ENCODE measurements at regions not wholly inside any gene's neighbourhood (a gene's known extent, or its start where the extent isn't known, plus 50 kb on each side); places are given as distances from the start of the nearest gene placed in this dataset.

DNA sequence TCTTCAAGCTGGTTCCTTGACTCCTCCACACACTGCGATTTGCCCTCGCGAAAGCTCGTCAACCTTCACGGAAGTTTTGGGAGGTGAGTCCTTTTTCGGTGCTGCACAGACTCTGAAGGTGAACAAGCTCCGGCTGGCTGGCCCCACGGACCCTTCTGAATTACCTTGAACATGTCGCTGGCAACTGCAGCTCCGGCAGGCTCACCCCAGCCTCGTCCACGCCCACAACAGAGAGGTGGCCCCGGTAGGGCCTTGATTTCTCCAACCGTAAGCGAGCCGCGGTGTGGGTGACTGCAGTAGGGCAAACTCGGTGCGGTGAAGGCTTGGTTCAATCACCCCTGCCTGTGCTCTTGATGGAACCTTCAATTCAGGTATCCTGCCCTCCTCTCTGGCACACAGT, 1020.7 kb upstream of the GOT2 start:
- Histone ChIP-seq H3K27ac (ENCODE audit: low read depth in 2 of 2, low read length in 1 of 2) (no peak overlapping the region), H3K4me3 (ENCODE audit: low read depth in 2 of 2, low read length in 1 of 2) (no peak overlapping the region), H3F3A (replicated peaks; ENCODE audit: insufficient read depth) (no peaks in the 10 kb centered on the region), H3K9me2 (no peaks in the 10 kb centered on the region), H3K4me1 (ENCODE audit: control insufficient read depth in 1 of 2, insufficient read depth in 2 of 2, low read depth in 1 of 2, low read length in 1 of 2) (no peaks in the 10 kb centered on the region), H3K9me3 (no peaks in the 10 kb centered on the region), H3K27me3 (ENCODE audit: insufficient read depth) (no peaks in the 10 kb centered on the region), H4K20me1 (ENCODE audit: insufficient read depth) (no peaks in the 10 kb centered on the region), H3K79me2 (ENCODE audit: insufficient read depth) (no peaks in the 10 kb centered on the region), H2AFZ (ENCODE audit: low read depth) (no peak overlapping the region), H3K36me3 (replicated peaks in 1 of 2; ENCODE audit: control insufficient read depth in 1 of 2, insufficient read depth in 2 of 2, low read length in 1 of 2) (no peaks in the 10 kb centered on the region), H3K4me2 (no peak overlapping the region), H3K9ac (no peak overlapping the region)
- ChIA-PET POLR2A (no interaction called here), CTCF (no interaction called here)
- DNase-seq = no peak
- no peak for TF ChIP-seq RFX5 (IDR thresholded peaks at IDR 0.05; ENCODE audit: low read length)
- no peak for TF ChIP-seq FOXJ3 (CRISPR knock-in tag; IDR thresholded peaks at IDR 0.05)
- TF ChIP-seq RAD21 (IDR thresholded peaks at IDR 0.05; ENCODE audit: low read length) = no peak
- TF ChIP-seq EZH2phosphoT487 (IDR thresholded peaks at IDR 0.05; ENCODE audit: borderline replicate concordance, low read depth) = no peak
- TF ChIP-seq CHD2 (IDR thresholded peaks at IDR 0.05; ENCODE audit: low read length, partially characterized antibody) = no peak
- TF ChIP-seq TCF12 (IDR thresholded peaks at IDR 0.05) = no peak
- TF ChIP-seq SMC3 (IDR thresholded peaks at IDR 0.05; ENCODE audit: low read depth, low read length) = no peak
- TF ChIP-seq MEF2A (IDR thresholded peaks at IDR 0.05; ENCODE audit: borderline replicate concordance, low read depth) = no peak
- TF ChIP-seq, protein P1, sequence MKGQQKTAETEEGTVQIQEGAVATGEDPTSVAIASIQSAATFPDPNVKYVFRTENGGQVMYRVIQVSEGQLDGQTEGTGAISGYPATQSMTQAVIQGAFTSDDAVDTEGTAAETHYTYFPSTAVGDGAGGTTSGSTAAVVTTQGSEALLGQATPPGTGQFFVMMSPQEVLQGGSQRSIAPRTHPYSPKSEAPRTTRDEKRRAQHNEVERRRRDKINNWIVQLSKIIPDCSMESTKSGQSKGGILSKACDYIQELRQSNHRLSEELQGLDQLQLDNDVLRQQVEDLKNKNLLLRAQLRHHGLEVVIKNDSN (IDR thresholded peaks at IDR 0.05; ENCODE audit: borderline replicate concordance, low read depth) = no peak
- no peak for TF ChIP-seq RCOR1 (IDR thresholded peaks at IDR 0.05; ENCODE audit: low read length)
- no peak for TF ChIP-seq GATA2 (CRISPR knock-in tag; IDR thresholded peaks at IDR 0.05)
- TF ChIP-seq JUND (IDR thresholded peaks at IDR 0.05) = no peak
- TF ChIP-seq, protein P2, sequence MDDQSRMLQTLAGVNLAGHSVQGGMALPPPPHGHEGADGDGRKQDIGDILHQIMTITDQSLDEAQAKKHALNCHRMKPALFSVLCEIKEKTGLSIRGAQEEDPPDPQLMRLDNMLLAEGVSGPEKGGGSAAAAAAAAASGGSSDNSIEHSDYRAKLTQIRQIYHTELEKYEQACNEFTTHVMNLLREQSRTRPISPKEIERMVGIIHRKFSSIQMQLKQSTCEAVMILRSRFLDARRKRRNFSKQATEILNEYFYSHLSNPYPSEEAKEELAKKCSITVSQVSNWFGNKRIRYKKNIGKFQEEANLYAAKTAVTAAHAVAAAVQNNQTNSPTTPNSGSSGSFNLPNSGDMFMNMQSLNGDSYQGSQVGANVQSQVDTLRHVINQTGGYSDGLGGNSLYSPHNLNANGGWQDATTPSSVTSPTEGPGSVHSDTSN (IDR thresholded peaks at IDR 0.05) = no peak
- WGBS (ENCODE audit: low lambda C conversion rate) = 46% methylated on average over 14 of the region's 19 CpGs

DNA sequence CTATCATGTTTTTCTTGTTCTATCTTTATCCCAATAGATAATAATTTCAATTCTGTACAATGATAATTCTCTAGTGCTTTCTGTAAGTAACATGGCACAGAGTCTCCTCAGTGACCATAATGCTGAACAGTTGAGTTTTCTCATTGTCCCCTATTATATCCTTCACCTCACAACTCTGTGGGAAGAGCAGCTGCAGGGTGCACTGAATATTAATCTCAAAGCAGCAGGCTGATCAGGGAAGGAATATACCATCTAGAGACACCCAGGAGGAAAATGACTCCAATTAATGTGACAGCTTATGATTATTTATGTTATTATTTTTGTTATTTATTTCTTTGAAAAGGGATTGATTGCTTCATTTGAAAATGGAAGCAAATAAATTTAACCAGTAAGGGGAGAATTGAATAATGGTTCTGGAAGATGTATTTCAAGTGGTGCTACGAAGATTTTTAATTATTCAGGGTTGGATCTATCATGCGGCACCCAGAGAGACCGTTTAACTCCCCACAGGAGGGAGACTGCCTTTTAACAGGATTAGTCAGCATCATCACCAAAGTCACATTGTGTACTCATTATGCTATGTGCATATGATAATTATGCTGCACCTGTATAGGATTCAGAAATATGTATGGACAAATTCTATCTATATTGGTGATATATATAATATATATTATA, 1015.7 kb upstream of the GOT2 start:
- Histone ChIP-seq H3K9me2 (no peaks in the 10 kb centered on the region), H3K79me2 (ENCODE audit: insufficient read depth) (no peaks in the 10 kb centered on the region), H2AFZ (ENCODE audit: low read depth) (no peak overlapping the region), H3K27ac (ENCODE audit: low read depth in 2 of 2, low read length in 1 of 2) (no peak overlapping the region), H3K4me1 (ENCODE audit: control insufficient read depth in 1 of 2, insufficient read depth in 2 of 2, low read depth in 1 of 2, low read length in 1 of 2) (no peaks in the 10 kb centered on the region), H3K4me2 (no peak overlapping the region), H3F3A (replicated peaks; ENCODE audit: insufficient read depth) (no peaks in the 10 kb centered on the region), H4K20me1 (ENCODE audit: insufficient read depth) (no peaks in the 10 kb centered on the region), H3K36me3 (replicated peaks in 1 of 2; ENCODE audit: control insufficient read depth in 1 of 2, insufficient read depth in 2 of 2, low read length in 1 of 2) (no peaks in the 10 kb centered on the region), H3K4me3 (ENCODE audit: low read depth in 2 of 2, low read length in 1 of 2) (no peak overlapping the region), H3K9ac (no peak overlapping the region), H3K27me3 (ENCODE audit: insufficient read depth) (no peaks in the 10 kb centered on the region), H3K9me3 (no peaks in the 10 kb centered on the region)
- POLR2A ChIA-PET = interaction anchor here (0.6 kb wide), 1 partner anchor 18 kb away, joined by 3 read pairs; no protein-coding TSS in a partner anchor
- no peak for TF ChIP-seq TEAD4 (IDR thresholded peaks at IDR 0.05; ENCODE audit: borderline replicate concordance, insufficient read depth)
- TF ChIP-seq EP300 (IDR thresholded peaks at IDR 0.05; ENCODE audit: borderline replicate concordance in 1 of 2, low read depth in 1 of 2, low read length in 1 of 2) = no peak
- CTCF ChIA-PET = no interaction called here
- WGBS (ENCODE audit: low lambda C conversion rate) = 51% methylated on average over 3 of the region's 3 CpGs
- DNase-seq = no peak

All from SK-N-SH (cell line).